LHCN-M2 (cell line): ENCODE measurements at regions not wholly inside any gene's neighbourhood (a gene's known extent, or its start where the extent isn't known, plus 50 kb on each side); places are given as distances from the start of the nearest gene placed in this dataset.
"Not testable (repeated sequence)": the region's sequence is repeated elsewhere in the genome, so short reads cannot be mapped to it uniquely, and the experiment has no call there.

Experiments
- DNase-seq: peaks from one replicate; pipeline ENCODE4 v3.0.0-alpha.2; 2012; ENCODE audit warnings: low read depth

DNA sequence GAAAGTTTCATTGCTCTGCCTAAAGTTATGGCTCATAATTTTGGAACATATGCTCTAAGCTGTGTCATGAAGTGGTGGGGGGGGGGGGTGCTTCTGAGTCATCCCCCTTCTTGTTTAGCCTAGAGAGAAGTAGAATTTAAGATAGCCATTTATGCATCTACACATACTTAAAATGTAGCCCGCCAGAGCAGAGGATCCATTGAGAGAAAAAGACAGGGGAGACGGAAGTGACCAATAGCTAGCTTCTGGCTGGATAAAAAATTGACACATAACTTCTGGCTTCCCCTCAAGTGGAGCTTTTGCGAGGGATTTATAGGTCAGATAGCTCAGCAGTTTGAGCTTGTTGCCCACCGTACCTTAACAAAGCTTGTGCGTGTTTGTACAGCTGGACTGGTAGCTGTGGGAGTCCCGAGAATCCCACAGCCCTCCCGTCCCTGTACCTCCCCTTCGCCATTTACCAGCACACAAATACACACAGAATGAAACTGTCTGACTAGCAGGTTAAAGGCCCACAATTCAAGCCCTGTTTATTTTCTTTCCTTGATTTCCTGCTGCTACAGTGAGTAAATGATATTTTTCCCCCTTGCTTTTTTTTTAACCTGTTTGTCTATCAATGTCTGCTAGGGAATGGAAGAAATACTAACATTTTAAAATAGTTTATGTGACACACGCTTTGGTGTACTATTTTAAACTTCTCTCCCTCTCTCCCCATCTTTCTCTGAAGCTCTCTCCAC, 232.6 kb upstream of the FERD3L start:
- peak; percentile 94 for DNase-seq

DNA sequence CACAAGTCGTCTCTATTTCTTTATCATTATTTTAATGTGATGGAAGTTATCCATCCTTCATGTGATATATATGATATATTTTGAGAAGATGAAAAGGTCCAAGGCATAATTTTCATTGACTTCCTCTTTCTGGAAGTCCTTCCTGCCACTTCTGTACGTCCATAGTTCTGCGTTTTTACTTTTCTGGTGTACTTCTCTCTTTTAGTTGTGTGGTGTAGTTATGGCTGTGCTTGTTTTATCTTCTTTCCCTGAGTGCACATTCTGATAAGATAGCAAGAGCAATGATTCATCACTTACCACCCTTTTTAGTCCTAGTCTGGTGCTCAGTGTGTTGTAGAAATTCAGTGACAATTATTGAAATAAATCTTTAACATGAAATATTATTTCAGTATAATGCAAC, 231.3 kb upstream of the FERD3L start:
- no peak for DNase-seq

DNA sequence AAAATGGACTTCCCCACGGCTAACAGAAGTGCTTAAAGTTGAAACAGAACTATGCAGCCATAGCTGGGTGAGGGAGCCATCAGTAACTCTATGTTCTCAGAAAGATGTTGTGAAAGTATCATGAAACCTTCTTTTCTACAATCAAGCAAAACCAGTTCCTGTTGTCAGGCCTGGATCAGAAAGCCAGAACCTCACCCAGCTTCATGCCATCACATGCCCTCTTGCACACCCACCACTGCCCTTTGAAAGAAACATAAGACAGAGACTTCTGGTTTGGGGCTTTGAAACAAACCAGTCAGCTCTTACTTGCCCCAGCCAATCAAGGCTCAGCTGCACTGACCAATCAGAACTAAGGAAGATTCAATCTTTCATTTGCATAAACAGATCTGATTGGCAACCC, 230.8 kb upstream of the FERD3L start:
- DNase-seq, result no peak

DNA sequence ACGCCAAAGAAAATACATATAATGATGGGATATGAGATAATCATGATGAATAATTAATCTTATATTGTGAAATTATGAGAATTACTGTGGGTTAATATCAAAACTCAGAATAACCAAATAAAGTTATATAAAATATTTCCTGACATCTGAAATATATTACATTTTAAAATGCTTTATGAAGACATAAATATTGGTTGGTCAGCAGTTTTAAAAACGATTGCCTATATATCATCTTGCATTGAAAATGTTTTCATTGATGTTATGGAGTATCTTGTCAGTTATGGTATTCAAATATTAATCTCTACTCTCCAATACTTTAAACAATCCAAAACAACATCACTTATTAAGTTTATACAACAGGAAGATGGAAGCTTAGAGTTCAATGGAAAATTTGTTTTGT, 228.1 kb upstream of the FERD3L start:
- DNase-seq, result no peak

DNA sequence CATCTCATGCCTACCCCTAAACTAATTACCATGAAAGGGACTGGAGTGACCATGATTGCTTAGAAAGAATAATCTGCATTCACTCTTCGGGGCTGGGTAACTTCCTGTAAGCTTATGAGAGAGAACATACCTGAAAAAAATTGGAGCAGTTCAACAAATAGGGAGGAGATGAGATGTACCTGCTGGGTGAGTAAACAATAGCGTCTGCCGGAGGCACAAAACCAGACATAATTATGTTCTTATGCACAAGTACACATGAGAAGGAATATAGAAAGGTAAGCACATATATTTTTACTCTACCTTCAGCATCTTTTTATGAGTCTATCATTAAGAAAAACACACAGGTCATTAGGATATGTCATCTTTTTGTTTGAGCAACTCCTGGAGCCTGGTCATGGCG, 224.6 kb upstream of the FERD3L start:
- no peak for DNase-seq

DNA sequence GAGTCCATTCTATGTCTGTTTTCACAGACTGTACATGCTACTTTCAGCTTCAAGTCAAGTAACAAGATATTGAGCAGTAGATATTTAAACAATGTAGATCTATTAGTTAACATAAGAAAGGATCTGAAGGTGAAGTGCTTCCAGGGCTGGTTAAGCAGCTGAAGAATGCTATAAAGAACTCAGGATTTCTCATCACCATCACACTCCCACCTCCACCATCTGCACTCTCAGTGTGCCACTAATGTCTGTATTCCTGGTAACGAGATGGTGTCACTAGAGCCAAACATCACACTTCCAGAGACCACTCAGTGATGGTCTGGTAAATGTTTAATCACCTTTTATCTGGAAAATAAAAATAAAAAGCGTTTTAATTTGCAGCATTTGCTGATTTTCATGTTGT, 224.0 kb upstream of the FERD3L start:
- DNase-seq, result no peak

DNA sequence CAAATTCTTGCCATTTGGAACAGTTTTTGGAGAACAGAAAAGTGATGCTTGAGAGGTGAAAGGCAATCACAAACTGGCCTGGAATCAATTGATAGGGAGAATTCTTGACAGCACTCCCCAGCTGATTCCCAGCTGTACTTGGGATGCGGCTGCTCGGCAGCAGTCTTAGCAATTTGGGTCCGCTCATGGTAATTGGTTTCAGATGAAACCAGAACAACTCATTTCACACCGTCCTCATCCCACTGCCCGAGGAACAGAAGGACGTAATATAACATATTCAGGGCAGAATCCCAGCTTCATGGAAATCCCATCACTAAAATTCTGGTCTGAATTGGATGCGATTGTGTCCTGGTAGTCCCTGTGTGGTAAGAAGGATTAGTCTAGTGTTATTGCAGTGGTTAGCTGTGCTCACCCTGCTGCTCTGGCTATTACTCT, 223.3 kb upstream of the FERD3L start:
- peak; percentile 76 for DNase-seq

DNA sequence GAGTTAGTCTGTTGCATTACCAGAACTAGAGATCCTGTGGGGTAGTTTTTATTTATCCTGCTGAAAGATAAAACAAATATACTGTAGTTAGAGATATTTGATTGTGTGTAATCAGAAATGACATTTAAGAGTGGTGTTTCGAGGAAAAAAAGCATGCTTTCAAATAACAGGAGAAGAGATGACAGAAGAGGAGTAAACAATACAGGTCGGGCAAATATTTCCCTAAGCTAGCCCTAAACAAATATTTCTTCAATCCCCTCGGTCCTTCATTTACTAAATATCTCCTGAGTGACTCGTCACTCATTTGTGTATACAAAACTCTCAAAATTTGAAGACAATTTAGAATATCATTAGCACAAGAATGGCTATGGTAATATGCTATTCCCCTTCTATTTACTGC, 219.7 kb upstream of the FERD3L start:
- DNase-seq, result peak; percentile 31

DNA sequence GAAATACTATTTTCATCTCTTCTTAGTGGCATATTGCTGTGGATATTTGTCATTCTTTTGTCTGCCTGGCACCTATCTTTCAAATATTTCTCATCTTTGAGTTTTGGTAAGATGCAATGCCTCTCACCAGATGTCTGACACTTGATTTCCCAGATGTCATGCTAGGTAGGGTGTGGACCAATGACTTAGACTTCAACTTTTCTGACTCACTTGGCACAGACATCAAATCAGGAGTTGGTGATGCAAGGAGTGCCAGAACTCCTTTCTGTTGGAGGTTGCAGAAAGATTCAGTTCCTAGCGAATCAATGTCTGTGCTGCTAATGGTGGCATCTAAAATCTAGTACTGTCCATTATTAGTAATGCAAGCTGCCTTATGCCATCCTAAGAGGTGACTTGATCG, 216.9 kb upstream of the FERD3L start:
- peak; percentile 74 for DNase-seq

DNA sequence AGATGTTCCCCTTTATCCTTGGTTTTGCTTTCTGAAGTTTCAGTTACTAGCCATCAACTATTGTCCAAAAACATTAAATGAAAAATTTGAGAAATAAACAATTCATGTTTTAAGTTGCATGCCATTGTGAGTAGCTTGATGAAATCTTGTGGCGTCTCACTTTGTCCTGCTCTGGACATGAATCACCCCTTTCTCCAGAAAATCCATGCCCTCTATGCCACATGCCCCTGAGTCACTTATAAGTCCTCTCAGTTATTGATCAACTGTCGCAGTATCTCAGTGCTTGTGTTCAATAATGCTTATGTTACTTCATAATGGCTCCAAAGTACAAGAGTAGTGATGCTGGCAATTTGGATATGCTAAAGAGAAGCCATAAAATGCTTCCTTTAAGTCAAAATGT, 208.0 kb upstream of the FERD3L start:
- DNase-seq, result peak; percentile 78

DNA sequence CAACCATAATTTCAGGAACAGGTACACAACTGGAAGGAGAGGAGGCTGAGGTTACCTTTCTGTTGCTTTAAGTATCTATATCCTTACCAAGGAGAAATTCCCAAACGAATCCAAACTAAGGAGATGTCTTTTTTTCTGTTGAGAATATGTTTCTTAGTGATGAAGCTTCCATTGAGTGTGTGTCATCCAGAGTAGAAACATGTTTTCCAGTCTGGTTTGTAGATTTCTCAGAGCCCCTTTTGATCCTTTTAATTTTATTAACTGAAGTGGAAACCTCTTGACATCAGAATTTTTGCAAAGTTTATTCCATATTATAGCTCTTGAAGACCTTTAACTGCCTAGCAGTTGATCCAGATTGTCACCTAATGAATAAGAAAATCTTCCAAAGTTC, 207.1 kb upstream of the FERD3L start:
- DNase-seq, result peak; percentile 68

DNA sequence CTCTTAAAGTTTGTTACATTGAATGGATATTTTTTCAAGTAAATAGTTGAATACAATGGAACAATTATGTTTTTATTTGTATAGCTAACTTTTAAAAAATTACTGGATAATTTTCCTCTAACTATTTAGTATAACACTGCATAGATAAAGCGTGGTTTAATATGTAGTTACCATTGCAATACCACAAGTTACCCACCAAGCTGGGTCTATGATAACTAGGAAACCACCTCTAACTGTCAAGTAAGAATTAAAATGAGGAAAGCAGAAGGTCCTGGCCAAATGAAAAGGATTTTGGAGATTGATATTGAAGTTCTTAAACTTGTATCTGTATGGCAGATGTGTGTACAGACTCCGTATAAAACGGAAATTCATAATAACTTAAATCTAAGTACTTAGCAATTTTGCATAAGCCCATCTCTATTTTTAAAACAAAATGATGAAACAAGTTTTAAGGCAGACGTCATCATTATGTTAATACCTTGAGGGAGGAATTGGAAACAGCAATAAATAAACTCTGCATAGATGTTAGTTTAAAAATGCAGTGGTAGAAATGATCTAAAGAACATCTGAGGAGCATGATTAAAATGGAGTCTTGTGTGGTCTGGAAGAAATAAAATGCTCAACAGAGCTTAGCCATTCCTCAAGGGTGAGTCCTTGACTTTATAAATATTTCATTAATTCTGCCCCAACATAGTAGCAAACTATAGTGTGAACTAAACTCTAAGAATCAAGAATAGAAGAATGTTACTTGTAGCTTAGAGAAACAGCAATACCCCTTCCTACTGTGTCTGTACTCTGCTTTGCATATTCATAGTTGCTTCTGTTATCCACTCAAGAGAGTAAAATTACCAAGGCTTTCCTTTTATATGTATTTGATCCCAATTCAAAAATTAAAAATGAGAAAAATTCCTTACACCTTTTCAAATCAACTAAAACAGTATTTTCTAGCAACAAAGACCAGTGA, 206.4 kb upstream of the FERD3L start:
- no peak for DNase-seq

DNA sequence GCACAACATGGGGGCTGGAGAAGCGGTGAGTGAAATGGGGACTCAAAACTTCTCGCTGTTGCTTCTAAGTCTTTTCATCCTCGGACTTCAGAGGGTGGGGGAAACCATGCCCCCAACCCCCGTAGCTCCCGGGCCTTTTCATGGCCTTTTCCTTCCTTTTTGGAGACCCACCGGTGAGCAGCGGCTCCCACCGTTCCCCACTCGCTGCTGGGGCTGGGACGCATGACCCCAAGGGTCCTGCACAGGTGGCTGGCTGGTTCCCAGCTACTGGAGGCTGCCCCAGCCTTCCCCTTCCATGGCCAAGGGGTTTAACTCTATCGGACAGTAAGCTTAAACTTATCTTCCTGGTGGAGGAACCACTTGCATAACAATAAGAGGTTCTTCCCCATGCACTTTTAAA, 194.3 kb upstream of the FERD3L start:
- no peak for DNase-seq

DNA sequence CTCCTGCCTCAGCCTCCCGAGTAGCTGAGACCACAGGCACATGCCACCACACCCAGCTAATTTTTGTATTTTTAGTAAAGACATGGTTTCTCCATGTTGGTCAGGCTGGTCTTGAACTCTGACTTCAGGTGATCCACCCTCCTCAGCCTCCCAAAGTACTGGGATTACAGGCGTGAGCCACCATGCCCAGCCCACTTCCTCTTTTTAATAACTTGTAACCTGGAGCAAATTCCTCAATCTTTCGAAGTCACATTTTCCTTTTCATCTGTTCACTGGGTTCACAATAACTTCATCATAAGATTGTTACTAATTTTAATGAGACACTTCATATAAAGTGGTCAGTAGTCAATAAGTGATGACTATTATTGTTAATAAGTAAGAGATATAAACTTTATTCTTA, 193.3 kb upstream of the FERD3L start:
- not testable (repeated sequence) for DNase-seq

DNA sequence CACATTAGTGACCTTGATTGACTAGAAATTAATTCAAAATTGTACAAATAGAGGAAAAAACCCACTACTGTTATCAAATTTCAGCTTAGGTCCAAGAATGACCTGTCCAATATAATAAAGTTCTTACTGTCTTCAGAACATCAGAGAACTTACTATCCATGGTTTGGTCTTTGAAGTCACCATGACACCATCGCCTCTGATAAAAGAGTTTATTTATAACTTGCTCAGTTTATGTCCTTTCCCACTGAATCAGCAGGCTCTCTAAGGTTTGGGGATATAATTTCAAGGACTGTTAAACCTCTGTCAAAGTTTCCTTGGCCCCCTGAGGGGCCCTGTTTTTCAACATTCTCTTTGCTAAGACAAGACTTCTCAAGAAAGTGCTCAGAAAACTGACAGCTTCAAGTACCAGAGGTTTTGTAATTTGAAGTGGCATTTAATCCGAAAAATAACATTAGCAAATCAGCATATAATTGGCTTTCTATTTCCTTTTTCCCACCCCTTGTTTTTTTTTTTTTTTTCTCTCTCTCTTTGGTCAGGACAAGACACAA, 191.7 kb upstream of the FERD3L start:
- no peak for DNase-seq

DNA sequence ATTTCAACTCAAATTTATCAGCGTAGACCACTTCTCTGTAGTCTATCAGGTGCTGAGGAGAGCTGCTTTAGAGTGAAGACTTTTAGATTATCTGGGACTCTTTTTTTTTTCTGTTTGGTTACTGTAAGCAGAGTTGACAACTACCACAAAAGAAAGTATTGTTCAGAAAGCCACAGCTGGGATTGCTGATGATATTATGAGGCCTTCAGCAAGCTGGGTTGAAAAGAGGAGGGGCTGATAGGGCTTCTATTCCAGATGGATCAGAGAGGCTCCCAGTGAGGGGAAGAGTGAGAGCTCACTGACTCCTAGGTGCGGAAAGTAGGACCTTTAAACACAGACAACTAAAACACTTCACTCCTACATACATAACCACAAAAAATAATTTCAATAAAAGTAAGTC, 188.5 kb upstream of the FERD3L start:
- DNase-seq, result no peak

DNA sequence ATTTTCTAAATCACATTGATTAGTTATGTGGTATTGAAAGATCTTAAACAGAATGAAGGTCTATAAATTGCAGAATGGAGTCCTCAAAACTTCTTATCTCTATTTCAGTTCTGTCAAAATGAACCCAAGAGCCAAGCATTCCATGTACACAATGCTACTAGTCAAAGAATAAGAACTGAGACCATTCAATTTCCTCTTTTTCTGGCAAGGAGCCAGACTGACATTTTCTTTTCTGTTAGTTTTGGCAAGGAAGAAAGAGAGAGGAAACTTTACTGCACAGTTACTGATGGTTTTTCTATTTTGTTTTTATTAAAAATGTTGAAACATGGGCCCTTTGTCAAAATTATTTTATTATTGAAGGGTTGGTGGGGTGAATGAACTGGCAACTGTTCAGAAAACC, 181.8 kb upstream of the FERD3L start:
- DNase-seq, result peak; percentile 48

DNA sequence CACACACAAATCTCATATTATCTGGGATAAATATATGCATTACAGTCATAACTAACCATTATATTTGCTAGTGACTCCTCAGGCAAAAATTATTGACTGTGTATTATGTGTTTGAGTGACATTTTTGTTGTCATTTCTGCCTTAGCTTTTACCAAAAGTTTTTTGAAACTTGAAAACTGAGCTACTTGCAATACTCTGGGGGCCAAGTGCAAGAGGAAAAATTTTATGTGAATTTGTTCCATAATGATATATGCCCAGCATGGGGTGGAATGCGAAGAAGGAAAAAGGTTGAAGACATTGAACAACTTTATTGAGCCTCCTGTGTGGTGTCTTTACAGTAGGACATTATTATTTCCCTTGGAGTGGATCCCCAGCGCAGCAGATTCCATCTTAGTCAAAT, 176.8 kb upstream of the FERD3L start:
- DNase-seq, result peak; percentile 39

DNA sequence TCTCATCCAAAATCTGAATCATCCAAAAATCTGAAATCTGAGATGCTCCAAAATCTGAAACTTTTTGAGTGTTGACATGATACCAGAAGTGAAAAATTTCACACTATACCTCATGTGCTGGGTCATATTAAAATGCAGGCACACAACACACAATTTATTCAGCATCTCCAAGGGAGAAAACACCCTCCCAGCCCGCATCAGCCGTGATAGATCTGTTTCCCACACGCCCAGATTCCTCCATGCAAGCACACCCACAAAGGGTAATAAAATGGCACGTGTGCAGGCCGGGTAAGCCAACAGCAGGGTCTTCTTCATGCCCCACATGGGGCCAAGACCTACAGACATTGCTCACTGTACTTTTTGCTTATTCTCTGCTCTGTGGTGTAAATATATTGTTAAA, 173.1 kb upstream of the FERD3L start:
- peak; percentile 18 for DNase-seq

DNA sequence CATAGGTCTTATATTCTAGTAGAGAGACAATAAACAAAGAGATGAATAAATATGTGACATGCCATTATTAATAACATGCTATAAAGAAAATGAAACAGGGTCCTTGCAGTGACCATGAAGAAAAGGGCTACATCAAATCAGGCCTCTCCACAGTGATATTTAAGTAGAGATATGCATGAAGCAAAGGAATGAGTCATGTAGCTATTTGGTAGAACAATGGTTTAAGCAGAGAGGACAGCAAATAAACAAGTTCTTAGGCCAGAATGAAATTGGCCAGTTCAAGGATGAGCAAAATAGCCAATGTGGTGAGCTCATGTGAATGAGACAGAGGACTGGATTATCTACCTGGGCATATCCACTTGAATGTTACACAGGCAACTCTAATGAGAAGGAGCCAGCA, 172.2 kb upstream of the FERD3L start:
- peak; percentile 48 for DNase-seq

DNA sequence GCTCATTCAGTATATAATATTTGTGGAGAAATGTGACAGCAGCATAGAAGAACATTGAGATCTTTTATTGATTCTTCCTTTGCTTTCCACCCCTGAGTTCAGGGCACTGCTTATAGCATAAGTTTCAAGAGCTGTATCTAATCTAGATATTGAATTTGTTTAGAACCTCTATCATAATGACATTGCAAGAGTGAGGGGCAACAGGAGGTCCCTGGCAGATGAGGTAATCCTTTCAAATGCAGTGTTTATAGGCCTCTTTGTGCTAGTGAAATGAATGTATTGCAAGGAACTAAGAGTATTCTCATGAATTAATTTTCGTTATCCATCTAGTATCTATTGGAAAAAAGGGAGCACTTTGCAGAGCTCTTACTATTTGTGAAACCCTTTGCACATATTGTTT, 167.2 kb upstream of the FERD3L start:
- no peak for DNase-seq

DNA sequence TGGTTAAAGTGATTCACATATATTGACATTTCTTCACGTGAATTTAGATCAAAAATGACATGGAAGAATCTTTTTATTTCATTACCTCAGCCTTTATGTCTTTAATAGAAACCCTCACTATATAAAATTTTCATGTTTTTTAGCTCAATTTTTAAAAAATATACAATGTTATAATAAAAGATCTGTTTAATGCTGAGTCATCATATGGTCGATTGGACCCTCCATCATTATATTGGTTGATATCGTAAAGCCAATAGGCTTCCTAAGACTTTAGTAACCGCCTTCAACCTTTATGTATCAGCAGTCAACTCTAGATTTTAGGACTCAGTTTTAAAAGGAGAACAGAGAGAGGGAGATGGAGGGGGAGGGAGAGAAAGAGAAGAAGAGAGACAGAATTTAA, 162.3 kb upstream of the FERD3L start:
- no peak for DNase-seq

DNA sequence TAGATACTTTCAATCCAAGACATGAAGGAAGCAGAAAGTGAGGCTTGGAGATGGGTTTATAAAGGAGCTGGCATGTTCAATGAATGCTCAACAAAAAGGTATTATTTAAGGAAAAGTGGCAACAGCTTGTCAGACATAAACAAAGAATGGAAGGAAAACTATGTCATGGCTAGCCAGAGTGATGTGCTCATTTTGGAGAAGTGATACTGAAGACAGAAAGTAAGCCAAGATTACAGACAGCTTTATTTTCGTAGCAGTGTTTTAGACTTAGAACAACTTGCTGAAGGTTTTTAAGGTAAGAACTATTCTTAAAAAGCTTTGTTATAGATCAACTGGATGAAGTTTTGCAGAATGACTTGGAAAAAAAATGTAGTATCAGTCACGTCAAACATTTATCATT, 160.5 kb upstream of the FERD3L start:
- DNase-seq, result no peak
